ENCODE measurements at regions not wholly inside any gene's neighbourhood (a gene's known extent, or its start where the extent isn't known, plus 50 kb on each side); places are given as distances from the start of the nearest gene placed in this dataset.
"Not testable (repeated sequence)": the region's sequence is repeated elsewhere in the genome, so short reads cannot be mapped to it uniquely, and the experiment has no call there.

GRCh38 chr10:35876248-35876647 lies 234.2 kb upstream of the FZD8 start:
- FAIRE-seq: no peak

GRCh38 chr10:35875016-35875676 lies 233.1 kb upstream of the FZD8 start:
- no peak for FAIRE-seq

GRCh38 chr10:35874311-35875015 lies 232.4 kb upstream of the FZD8 start:
- no peak for FAIRE-seq

GRCh38 chr10:35872671-35873070 lies 230.6 kb upstream of the FZD8 start:
- no peak for FAIRE-seq

GRCh38 chr10:35870665-35871310 lies 228.7 kb upstream of the FZD8 start:
- FAIRE-seq: no peak

- FAIRE-seq: not testable (repeated sequence)
Observed at GRCh38 chr10:35858676-35859283, 216.7 kb upstream of the FZD8 start.

- no peak for FAIRE-seq
Observed at GRCh38 chr10:35857860-35858259, 215.8 kb upstream of the FZD8 start.

- no peak for FAIRE-seq
Observed at GRCh38 chr10:35855155-35855947, 213.3 kb upstream of the FZD8 start.

- no peak for FAIRE-seq
Observed at GRCh38 chr10:35854661-35855060, 212.6 kb upstream of the FZD8 start.

GRCh38 chr10:35852721-35853120 lies 210.6 kb upstream of the FZD8 start:
- FAIRE-seq: no peak

GRCh38 chr10:35848412-35848811 lies 206.3 kb upstream of the FZD8 start:
- FAIRE-seq: no peak

- no peak for FAIRE-seq
Observed at GRCh38 chr10:35844686-35845085, 202.6 kb upstream of the FZD8 start.

- FAIRE-seq: no peak
Observed at GRCh38 chr10:35843524-35844181, 201.6 kb upstream of the FZD8 start.

- FAIRE-seq: no peak
Observed at GRCh38 chr10:35838054-35838453, 196.0 kb upstream of the FZD8 start.

- no peak for FAIRE-seq
Observed at GRCh38 chr10:35835545-35835944, 193.4 kb upstream of the FZD8 start.

- no peak for FAIRE-seq
Observed at GRCh38 chr10:35834877-35835494, 192.9 kb upstream of the FZD8 start.

- no peak for FAIRE-seq
Observed at GRCh38 chr10:35827783-35828182, 185.7 kb upstream of the FZD8 start.

- FAIRE-seq: no peak
Observed at GRCh38 chr10:35824704-35825103, 182.6 kb upstream of the FZD8 start.

GRCh38 chr10:35822316-35822715 lies 180.2 kb upstream of the FZD8 start:
- no peak for FAIRE-seq

- FAIRE-seq: no peak
Observed at GRCh38 chr10:35821339-35821911, 179.3 kb upstream of the FZD8 start.

GRCh38 chr10:35819736-35820135 lies 177.6 kb upstream of the FZD8 start:
- FAIRE-seq: no peak
